ENCODE measurements at regions not wholly inside any gene's neighbourhood (a gene's known extent, or its start where the extent isn't known, plus 50 kb on each side); places are given as distances from the start of the nearest gene placed in this dataset.

DNA sequence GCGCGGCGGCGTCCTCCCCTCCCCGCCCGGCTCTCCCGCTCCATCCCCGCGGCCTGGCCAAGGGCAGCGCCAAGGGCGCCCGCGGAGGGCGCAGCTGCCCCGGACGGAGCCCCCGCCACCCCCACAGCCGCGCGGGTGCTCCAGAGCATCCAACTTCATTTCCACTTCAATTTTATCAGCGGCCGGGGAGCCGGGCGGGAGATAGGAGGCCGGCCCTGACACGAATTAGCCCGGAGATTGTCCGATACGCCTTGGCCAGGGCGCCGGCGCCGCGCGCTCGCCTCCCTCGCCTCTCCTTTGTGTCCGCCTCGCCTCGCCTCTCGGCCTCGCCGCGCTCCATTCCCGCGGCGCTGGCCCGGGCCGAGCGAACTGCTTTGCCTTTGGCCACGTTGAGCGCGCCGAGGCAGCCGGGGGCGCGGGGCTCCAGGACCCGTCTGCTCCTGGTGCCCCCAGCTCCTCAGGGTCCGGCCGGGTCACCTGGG lies 129.1 kb upstream of the LHX1 start:
- no peak overlapping the region for H3K27ac ChIP-seq (ENCODE audit: low read depth, low read length)
- ATAC-seq (no peak), DNase-seq (ENCODE audit: low read depth, low spot score) (no peak)
- H2AFZ ChIP-seq (ENCODE audit: low read depth, low read length, poor library complexity, severe bottlenecking), result no peak overlapping the region
- no peaks in the 10 kb centered on the region for H3K9me2 ChIP-seq (ENCODE audit: insufficient read depth)
- H3K79me2 ChIP-seq (ENCODE audit: insufficient read depth, low read length), result no peaks in the 10 kb centered on the region
- H3K4me2 ChIP-seq (ENCODE audit: low read length), result no peak overlapping the region
- TF ChIP-seq SIN3A (IDR thresholded peaks at IDR 0.05; ENCODE audit: low read depth), result no peak
- TF ChIP-seq YY1 (IDR thresholded peaks at IDR 0.05; ENCODE audit: extremely low read depth, insufficient replicate concordance, low read depth, low read length), result no peak
- no peak for TF ChIP-seq EZH2 (IDR thresholded peaks at IDR 0.05)
- TF ChIP-seq ZNF274 (IDR thresholded peaks at IDR 0.05; ENCODE audit: low read depth, low read length), result no peak
- TF ChIP-seq RAD21 (IDR thresholded peaks at IDR 0.05; ENCODE audit: low read depth), result no peak
- no peak for TF ChIP-seq SP1 (IDR thresholded peaks at IDR 0.05; ENCODE audit: low read depth)
- TF ChIP-seq, protein P1, sequence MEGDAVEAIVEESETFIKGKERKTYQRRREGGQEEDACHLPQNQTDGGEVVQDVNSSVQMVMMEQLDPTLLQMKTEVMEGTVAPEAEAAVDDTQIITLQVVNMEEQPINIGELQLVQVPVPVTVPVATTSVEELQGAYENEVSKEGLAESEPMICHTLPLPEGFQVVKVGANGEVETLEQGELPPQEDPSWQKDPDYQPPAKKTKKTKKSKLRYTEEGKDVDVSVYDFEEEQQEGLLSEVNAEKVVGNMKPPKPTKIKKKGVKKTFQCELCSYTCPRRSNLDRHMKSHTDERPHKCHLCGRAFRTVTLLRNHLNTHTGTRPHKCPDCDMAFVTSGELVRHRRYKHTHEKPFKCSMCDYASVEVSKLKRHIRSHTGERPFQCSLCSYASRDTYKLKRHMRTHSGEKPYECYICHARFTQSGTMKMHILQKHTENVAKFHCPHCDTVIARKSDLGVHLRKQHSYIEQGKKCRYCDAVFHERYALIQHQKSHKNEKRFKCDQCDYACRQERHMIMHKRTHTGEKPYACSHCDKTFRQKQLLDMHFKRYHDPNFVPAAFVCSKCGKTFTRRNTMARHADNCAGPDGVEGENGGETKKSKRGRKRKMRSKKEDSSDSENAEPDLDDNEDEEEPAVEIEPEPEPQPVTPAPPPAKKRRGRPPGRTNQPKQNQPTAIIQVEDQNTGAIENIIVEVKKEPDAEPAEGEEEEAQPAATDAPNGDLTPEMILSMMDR (IDR thresholded peaks at IDR 0.05 in 2 of 3, conservative IDR thresholded peaks at IDR 0.05 in 1 of 3; ENCODE audit: borderline replicate concordance in 1 of 3, insufficient read depth in 1 of 3, low read depth in 2 of 3, low read length in 2 of 3), result no peak
- no peak for TF ChIP-seq CEBPB (IDR thresholded peaks at IDR 0.05; ENCODE audit: low read depth)
- TF ChIP-seq SRF (IDR thresholded peaks at IDR 0.05; ENCODE audit: low read depth), result no peak
- TF ChIP-seq, protein P2, sequence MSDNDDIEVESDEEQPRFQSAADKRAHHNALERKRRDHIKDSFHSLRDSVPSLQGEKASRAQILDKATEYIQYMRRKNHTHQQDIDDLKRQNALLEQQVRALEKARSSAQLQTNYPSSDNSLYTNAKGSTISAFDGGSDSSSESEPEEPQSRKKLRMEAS (IDR thresholded peaks at IDR 0.05), result no peak
- no peak for TF ChIP-seq EGR1 (IDR thresholded peaks at IDR 0.05; ENCODE audit: low read depth)
- no TSS peak for BruUV-seq (replicated peaks)
- H4K20me1 ChIP-seq (ENCODE audit: insufficient read depth), result no peaks in the 10 kb centered on the region
- intact Hi-C loops (cut with micrococcal nuclease), result no loop called here
- ChIA-PET RAD21 (ENCODE audit: low non-redundant PET in 1 of 2, low total read pairs in 2 of 2, uncharacterized antibody in 2 of 2, unreplicated experiment in 2 of 2) (no interaction called here), POLR2A (no interaction called here), CTCF (no interaction called here)
- H3K4me1 ChIP-seq (ENCODE audit: control insufficient read depth in 1 of 2, insufficient read depth in 2 of 2, low read length in 2 of 2), result no peaks in the 10 kb centered on the region
- H3K36me3 ChIP-seq (ENCODE audit: control insufficient read depth in 1 of 2, insufficient read depth in 2 of 2, low read length in 2 of 2), result no peaks in the 10 kb centered on the region
- no peak overlapping the region for H3K9ac ChIP-seq (ENCODE audit: low read length)
- H3K9me3 ChIP-seq (ENCODE audit: control insufficient read depth in 1 of 2, insufficient read depth in 1 of 2, low read depth in 1 of 2, low read length in 2 of 2), result no peaks in the 10 kb centered on the region
- no peak overlapping the region for H3K4me3 ChIP-seq (replicated peaks in 1 of 2; ENCODE audit: low read depth in 1 of 2, low read length in 2 of 2)
- no peaks in the 10 kb centered on the region for H3K27me3 ChIP-seq (ENCODE audit: insufficient read depth, low read length)
